GM19328 (cell line): ENCODE measurements at regions not wholly inside any gene's neighbourhood (a gene's known extent, or its start where the extent isn't known, plus 50 kb on each side); places are given as distances from the start of the nearest gene placed in this dataset.

Experiments used
- ATAC-seq: cut with Tn5 transposase; IDR thresholded peaks from one replicate; pipeline ENCODE4 v1.9.1; 2021; ENCODE audit warnings: mild to moderate bottlenecking, moderate library complexity; ENCODE audit not compliant: unreplicated experiment

DNA sequence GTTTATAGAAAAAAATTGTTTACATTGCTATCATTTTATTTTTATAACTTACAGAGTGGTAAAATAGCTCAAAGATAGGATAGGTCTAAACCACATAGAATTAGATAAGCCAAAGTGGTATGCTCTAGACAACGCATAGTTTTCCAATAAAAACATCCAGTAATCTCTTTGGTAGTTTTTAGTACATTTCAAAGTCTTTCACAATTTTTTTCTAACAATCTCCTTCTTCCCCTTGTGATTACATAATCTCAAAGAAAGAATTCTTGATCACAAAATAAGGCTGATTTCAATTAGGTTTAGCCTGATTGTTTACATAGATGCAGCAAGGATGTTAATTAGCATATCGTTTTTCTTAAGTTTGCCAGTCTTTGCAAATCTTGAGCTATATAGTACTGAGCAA, 460.0 kb downstream of the FUT8 start:
- ATAC-seq, result no peak

- no peak for ATAC-seq
Measured at GRCh38 chr14:65877166-65877565, 464.6 kb downstream of the FUT8 start.

DNA sequence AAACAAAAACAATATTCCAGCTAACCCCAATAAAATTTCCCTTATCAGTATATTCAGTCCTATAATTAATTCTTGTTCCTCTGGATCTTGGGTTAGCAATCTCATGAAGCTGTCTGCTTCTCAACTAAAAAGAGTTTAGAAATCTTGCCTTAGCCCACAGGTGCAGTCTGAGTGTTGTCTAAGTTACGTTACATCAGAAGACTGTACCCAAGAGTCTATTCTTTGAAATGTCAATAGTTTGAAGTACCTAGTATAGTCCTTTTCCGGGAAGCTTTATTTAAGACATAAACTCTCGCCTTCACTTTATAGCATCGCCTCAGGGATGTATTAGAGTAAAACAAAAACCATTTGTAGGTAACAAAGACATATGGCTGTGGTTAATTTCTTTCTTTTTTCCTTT, 465.1 kb downstream of the FUT8 start:
- no peak for ATAC-seq

GRCh38 chr14:65878586-65878985, 466.1 kb downstream of the FUT8 start:
- ATAC-seq, result no peak

DNA sequence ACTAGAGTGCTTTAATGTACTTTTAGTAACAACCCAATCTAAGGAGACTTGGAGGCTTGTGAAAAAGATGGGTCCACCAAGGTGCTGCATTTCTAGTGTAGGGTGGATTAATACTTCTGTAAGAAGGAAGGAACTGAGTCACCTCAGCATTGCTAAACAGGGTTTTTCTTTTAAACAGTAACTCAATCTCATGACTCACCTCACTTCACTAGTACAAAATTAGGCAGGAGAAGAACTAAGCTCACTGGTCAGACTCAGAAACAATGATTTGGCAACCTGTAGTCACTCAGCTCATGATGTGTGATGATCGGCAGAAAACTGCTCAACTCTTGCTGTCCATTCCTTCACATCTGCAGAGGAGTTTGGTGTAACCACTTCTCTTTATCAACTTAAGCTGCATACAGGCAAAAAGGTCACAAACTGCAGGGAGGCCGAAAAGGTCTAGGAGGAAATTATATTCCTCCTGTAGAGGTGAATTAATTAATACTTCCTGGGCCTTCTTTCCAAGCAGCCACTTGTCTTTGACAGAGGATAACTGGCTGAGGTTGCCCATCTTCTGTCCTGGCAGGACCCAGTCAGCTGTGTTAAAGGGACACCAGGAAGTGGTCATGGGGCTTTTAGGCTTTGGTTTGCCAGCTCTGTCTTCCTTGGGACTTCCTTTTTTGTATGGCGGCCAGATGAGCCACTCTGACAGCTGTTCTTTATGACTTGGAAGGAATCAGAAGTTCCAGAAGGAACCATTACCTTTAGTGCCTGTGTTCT, 466.9 kb downstream of the FUT8 start:
- no peak for ATAC-seq

DNA sequence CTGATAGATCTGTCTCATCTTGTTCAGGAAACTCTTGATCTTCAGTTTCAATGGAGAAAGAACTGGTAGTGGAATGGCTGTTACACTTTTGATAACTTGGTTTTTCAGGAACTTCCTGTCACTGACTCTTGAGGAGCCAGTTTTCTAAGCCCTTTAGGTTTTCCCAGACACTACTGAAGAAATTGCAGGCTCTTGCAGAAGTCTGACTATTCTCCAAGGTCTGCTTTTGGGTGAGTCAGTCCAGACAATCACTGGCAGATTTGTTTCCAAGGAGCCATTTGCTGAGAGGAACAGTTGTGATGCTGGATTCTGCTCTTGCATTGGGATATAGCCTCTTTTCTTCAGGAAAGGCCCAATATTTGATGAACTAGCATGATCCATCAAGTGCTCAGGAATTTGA, 468.0 kb downstream of the FUT8 start:
- no peak for ATAC-seq

DNA sequence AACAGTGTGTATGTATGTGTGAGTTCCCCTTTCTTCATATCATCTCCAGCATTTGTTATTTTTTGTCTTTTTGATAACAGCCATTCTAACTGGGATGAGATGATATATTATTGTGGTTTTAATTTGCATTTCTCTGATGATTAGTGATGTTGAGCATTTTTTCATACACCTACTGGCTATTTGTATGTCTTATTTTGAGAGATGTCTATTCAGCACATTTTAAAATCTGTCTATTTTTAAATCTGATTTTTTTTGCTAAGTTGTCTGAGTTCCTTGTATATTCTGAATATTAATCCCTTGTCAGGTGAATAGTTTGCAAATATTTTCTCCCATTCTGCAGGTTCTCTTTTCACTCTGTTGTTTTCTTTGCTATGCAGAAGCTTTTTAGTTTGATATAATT, 469.1 kb downstream of the FUT8 start:
- ATAC-seq, result no peak

GRCh38 chr14:65888677-65889076, 476.1 kb downstream of the FUT8 start:
- ATAC-seq, result no peak

DNA sequence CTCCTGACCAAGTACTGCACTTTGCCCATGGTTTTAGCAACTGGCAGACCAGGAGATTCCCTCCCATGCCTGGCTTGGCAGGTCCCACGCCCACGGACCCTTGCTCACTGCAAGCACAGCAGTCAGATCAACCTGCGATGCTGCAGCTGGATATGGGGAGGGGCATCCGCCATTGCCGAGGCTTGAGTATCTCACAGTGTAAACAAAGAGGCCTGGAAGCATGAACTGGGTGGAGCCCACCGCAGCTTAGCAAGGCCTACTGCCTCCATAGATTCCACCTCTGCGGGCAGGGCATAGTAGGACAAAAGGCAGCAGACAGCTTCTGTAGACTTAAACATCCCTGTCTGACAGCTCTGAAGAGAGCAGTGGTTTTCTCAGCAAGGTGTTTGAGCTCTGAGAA, 479.8 kb downstream of the FUT8 start:
- ATAC-seq, result no peak

DNA sequence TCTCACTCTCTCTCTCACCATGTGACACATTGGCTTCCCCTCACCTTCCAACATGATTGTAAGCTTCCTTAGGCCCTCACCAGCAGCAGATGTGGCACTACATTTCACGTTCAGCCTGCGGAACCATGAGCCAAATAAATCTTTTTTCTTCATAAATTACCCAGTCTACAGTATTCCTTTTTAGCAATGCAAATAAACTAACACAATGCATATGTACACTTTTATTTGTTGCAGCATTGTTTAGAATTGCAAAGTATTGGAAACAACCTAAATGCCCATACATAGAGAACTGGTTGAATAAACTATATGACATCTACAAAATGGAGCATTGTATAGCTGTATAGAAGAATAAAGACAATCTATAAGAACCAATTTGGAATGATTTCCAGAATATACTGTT, 487.6 kb downstream of the FUT8 start:
- ATAC-seq, result no peak

DNA sequence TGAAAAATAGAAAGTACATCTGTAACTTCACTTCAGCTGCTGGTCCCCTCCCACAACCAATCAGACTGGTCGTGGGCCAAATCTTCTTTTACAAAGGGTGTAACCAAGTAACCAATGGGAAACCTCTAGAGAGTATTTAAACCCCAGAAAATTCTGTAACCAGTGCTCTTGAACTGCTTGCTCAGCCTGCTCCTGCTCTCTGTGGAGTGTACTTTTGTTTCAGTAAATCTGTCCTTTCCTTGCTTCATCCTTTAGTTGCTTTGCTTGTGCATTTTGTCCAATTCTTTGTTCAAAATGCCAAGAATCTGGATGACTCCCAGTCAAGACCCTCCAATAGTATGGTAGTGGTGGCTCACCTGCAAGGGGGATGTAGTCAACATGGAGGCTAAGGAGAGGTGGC, 489.1 kb downstream of the FUT8 start:
- no peak for ATAC-seq

DNA sequence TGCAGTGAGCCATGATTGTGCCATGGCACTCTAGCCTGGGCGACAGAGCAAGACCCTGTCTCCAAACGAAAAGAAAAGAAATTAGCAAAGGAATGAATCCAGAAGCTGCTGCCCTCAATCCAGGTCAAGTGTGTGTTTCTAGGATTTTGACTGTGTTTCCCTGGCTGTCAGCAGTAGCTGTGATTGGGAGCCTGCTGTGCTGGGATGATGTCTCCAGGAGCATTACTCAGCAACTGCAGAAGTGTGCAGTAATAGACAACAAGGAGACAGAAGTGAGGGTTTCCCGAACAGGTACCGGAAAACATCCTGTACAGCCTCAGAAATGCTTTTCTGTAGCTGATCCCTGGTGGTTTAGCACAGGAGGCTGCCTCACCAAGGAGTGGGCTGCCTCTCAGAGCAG, 492.5 kb downstream of the FUT8 start:
- no peak for ATAC-seq

DNA sequence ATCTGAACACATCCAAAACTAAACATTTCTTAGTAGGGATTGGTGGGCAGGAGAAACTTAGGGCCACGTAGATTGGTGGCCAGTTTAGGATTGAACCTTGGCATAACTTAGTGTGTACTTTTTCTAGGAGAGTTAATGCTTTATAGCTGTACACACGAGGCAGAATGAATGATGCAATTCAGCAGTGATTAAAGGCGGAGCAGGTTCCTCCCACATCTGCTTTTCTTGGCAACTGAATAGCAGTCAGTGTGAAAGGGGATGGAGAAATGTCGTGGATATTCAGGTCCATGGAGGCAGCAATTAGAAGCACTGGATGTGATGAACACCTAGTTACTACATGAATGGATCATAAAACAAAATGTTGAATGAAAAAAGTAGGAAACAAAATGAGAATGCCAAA, 493.8 kb downstream of the FUT8 start:
- no peak for ATAC-seq

- no peak for ATAC-seq
Measured at GRCh38 chr14:65906948-65907347, 494.4 kb downstream of the FUT8 start.

- ATAC-seq, result no peak
Measured at GRCh38 chr14:65910108-65910786, 497.7 kb downstream of the FUT8 start.

DNA sequence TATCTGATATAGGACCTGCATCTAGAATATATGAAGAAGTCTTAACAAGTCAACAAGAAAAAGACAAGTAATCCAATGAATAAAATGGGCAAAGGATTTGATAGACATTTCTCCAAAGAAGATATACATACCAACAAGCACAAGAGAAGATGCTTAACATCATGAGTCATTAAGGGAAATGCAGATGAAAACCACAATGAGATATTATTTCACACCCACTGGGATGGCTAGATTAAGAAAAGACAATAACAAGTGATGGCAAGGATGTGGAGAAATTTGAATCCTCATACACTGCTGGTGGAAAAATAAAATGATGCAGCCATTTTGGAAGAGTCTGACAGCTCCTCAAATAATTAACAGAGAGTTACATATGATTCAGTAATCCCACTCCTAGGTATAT, 502.6 kb downstream of the FUT8 start:
- ATAC-seq, result no peak

- ATAC-seq, result no peak
Measured at GRCh38 chr14:65916055-65916454, 503.5 kb downstream of the FUT8 start.

- ATAC-seq, result no peak
Measured at GRCh38 chr14:65920996-65921395, 508.5 kb downstream of the FUT8 start.

DNA sequence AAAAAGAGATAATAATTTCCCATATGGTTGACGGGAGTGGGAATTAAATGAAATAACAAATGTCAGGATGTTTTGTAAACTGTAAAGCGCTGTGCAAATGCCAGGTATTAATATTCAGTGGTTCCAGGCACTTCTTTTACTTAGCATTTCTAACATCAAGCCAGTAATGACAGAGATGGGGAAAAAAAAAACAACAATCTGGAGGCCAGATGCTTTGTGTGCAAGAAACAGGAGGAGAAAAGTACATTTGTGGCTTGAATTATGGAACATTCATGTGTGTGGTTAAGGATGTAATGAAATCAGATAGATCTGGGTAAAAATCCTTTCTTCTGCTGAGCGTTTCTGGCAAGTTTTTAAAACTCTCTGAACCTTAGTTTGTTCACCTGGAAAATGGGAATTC, 509.6 kb downstream of the FUT8 start:
- ATAC-seq, result no peak

DNA sequence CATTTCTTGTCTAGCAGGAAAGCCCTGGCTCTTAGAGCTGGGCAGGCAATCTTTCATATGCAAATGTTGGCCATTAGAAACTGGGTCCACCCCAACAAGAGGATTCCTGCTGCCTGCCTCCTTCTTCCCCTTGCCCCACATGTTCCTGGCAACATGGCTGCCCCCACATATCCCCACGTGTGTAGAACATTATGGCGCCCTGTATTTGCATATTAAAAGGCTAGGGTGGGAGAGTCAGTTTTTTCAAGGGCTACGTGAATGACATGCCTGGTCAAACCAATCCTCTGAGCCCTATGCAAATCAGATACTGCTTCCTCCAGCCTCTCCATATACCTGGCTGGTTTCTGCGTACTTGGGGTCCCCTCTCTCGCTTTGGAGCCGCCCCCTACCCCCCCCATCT, 514.0 kb downstream of the FUT8 start:
- ATAC-seq, result no peak

DNA sequence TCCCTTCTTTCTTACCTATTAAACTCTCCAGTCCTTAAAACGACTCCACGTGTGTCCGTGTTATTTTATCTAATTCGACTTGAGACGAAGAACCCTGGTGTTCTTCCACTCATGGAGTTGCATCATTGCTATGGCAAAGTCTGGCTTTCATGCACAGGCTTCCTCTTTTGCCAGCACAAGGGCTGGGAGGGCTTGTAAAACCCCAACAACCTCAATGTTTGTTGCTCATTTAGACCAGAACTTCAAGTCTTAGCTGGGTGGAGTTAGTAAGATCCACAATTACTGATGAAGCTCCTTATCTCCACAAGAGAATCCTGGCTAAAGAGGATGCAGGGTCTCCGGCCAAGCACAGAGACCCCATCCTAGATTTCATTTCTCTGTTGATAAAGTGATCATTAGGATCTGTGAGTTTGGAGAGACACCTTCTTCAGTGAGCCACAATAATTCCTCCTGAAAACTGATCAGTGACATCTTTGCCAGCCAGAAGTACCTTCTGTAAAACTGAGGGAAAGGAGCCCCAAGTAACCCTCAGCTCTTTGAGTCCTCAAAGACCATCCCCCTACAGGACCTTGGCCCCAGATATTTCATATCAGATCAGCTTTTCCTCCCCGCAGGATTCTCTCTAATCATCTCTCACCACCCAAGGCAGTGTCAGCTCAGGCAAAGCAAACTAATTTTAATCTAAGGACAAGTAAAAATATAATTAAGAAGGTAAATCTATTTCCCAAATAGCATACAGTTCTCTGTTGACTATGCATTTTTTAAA, 514.6 kb downstream of the FUT8 start:
- ATAC-seq, result no peak

DNA sequence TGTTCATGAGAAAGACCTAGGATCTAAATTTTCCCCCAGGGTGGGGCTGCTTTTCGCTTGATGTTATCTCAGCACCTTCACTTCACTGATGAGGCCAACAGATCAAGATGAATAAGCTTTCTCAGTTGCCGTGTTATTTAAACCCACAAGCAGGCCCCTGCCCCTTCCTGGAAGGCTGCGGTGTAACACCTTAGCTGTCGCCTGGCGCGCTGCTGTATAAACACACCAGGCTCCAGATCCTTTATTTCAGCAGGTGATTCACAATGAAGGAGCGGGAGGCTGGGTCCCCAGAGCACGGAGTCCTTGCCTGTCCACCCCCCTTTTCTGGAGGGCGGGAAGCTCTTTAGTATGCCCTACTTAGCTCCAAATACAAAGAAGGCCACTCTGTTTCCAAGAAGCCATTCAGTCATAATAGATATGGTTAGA, 515.4 kb downstream of the FUT8 start:
- ATAC-seq, result no peak
